H9 (cell line): ENCODE measurements at regions not wholly inside any gene's neighbourhood (a gene's known extent, or its start where the extent isn't known, plus 50 kb on each side); places are given as distances from the start of the nearest gene placed in this dataset.

Experiments used
- DNase-seq: peaks from one replicate; pipeline ENCODE4 v3.0.0-alpha.2; 2017
- H2AFZ ChIP-seq: one replicate; pipeline ENCODE4 v1.6.1; 2013; ENCODE audit warnings: mild to moderate bottlenecking, low read length, control low read depth, moderate library complexity
- H2AK5ac ChIP-seq: 2 replicates; pipeline ENCODE4 v1.6.1; 2013; ENCODE audit warnings: low read length, control low read depth, mixed read lengths; ENCODE audit not compliant: insufficient read length
- H2BK120ac ChIP-seq: one replicate; pipeline ENCODE4 v1.6.1; 2013; ENCODE audit warnings: low read depth, mild to moderate bottlenecking, low read length, control low read depth, inconsistent platforms; ENCODE audit not compliant: poor library complexity, severe bottlenecking
- H2BK12ac ChIP-seq: 2 replicates; pipeline ENCODE4 v1.6.1; 2013; ENCODE audit warnings: low read length, control low read depth, mixed read lengths, low read depth; ENCODE audit not compliant: insufficient read length
- H2BK15ac ChIP-seq: 2 replicates; pipeline ENCODE4 v1.6.1; 2013; ENCODE audit warnings: low read depth, low read length, control low read depth
- H2BK20ac ChIP-seq: one replicate; pipeline ENCODE4 v1.6.1; 2013; ENCODE audit warnings: low read depth, mild to moderate bottlenecking, low read length, control low read depth, inconsistent platforms; ENCODE audit not compliant: poor library complexity, severe bottlenecking
- H2BK5ac ChIP-seq: 2 replicates; pipeline ENCODE4 v1.6.1; 2013; ENCODE audit warnings: low read length, control low read depth, mixed read lengths; ENCODE audit not compliant: insufficient read length
- H3K14ac ChIP-seq: 2 replicates; pipeline ENCODE4 v1.6.1; 2013; ENCODE audit warnings: low read length, control low read depth; ENCODE audit not compliant: insufficient read depth
- H3K18ac ChIP-seq: 2 replicates; pipeline ENCODE4 v1.6.1; 2013; ENCODE audit warnings: low read depth, mild to moderate bottlenecking, mixed read lengths, low read length, control low read depth; ENCODE audit not compliant: insufficient read length
- H3K23ac ChIP-seq: 2 replicates; pipeline ENCODE4 v1.6.1; 2013; ENCODE audit warnings: low read length, control low read depth, mixed read lengths, low read depth; ENCODE audit not compliant: insufficient read length
- H3K23me2 ChIP-seq: 2 replicates; pipeline ENCODE4 v1.6.1; 2013; ENCODE audit warnings: low read depth, mild to moderate bottlenecking, mixed read lengths, low read length, control low read depth; ENCODE audit not compliant: insufficient read length, poor library complexity, severe bottlenecking
- H3K27ac ChIP-seq: 2 replicates; pipeline ENCODE4 v1.5.1; 2013; ENCODE audit warnings: low read length, control low read depth, mixed read lengths, low read depth; ENCODE audit not compliant: insufficient read length
- H3K27me3 ChIP-seq: 2 replicates; pipeline ENCODE4 v1.6.1; 2013; ENCODE audit warnings: low read length, control low read depth, inconsistent platforms; ENCODE audit not compliant: insufficient read depth
- H3K4ac ChIP-seq: 2 replicates; pipeline ENCODE4 v1.6.1; 2013; ENCODE audit warnings: low read depth, mild to moderate bottlenecking, control low read depth, inconsistent platforms, low read length, moderate library complexity
- H3K4me1 ChIP-seq: 2 replicates; pipeline ENCODE4 v1.6.1; 2013; ENCODE audit warnings: low read length, control low read depth, inconsistent platforms; ENCODE audit not compliant: insufficient read depth
- H3K4me2 ChIP-seq: 2 replicates; pipeline ENCODE4 v1.6.1; 2013; ENCODE audit warnings: low read length, control low read depth, mixed read lengths; ENCODE audit not compliant: insufficient read length, insufficient read depth
- H3K56ac ChIP-seq: 2 replicates; pipeline ENCODE4 v1.6.1; 2013; ENCODE audit warnings: low read depth, mild to moderate bottlenecking, mixed read lengths, low read length, control low read depth; ENCODE audit not compliant: insufficient read length
- H3K79me1 ChIP-seq: 2 replicates; pipeline ENCODE4 v1.6.1; 2013; ENCODE audit warnings: low read depth, mild to moderate bottlenecking, moderate library complexity, low read length, control low read depth, inconsistent platforms; ENCODE audit not compliant: insufficient read depth, poor library complexity, severe bottlenecking
- H3K79me2 ChIP-seq: 2 replicates; pipeline ENCODE4 v1.6.1; 2013; ENCODE audit warnings: low read length, control low read depth, inconsistent platforms; ENCODE audit not compliant: insufficient read depth
- H3K9ac ChIP-seq: 2 replicates; pipeline ENCODE4 v1.6.1; 2013; ENCODE audit warnings: low read length, control low read depth, mixed read lengths; ENCODE audit not compliant: insufficient read length; ENCODE audit errors: extremely low read depth
- H3K9me3 ChIP-seq: one replicate; pipeline ENCODE4 v1.6.1; 2013; ENCODE audit warnings: low read depth, low read length, inconsistent platforms; ENCODE audit not compliant: control insufficient read depth
- H3T11ph ChIP-seq: one replicate; pipeline ENCODE4 v1.6.1; 2013; ENCODE audit warnings: mild to moderate bottlenecking, low read length, control low read depth, inconsistent platforms
- H4K20me1 ChIP-seq: one replicate; pipeline ENCODE4 v1.6.1; 2013; ENCODE audit not compliant: control insufficient read depth, insufficient read length, insufficient read depth
- H4K5ac ChIP-seq: 2 replicates; pipeline ENCODE4 v1.6.1; 2013; ENCODE audit warnings: low read depth, mild to moderate bottlenecking, mixed read lengths, low read length, control low read depth; ENCODE audit not compliant: insufficient read length
- H4K8ac ChIP-seq: replicated peaks from 2 replicates; pipeline ENCODE4 v1.6.1; 2013; ENCODE audit warnings: low read length, control low read depth, mixed read lengths, low read depth; ENCODE audit not compliant: insufficient read length
- H4K91ac ChIP-seq: 2 replicates; pipeline ENCODE4 v1.6.1; 2013; ENCODE audit warnings: low read depth, mild to moderate bottlenecking, moderate library complexity, mixed read lengths, low read length, control low read depth; ENCODE audit not compliant: insufficient read length
- H3K27ac Mint-ChIP-seq, 3 experiments: 2 replicates in 2 of 3; 3 replicates in 1 of 3; pipeline ENCODE4 v1.8.0; 2020 to 2021; ENCODE audit warnings: mixed read lengths in 3 of 3, mild to moderate bottlenecking in 1 of 3, moderate library complexity in 1 of 3
- H3K27me3 Mint-ChIP-seq: 2 replicates; pipeline ENCODE4 v1.8.0; 2021; ENCODE audit warnings: low read depth, mild to moderate bottlenecking, moderate library complexity, mixed read lengths
- H3K36me3 Mint-ChIP-seq, 3 experiments: 2 replicates in 2 of 3; 3 replicates in 1 of 3; pipeline ENCODE4 v1.8.0; 2020 to 2021; ENCODE audit warnings: low read depth in 3 of 3, mixed read lengths in 3 of 3; ENCODE audit not compliant: insufficient read depth in 1 of 3
- H3K4me1 Mint-ChIP-seq, 2 experiments: 2 replicates each; pipeline ENCODE4 v1.8.0; 2020; ENCODE audit warnings: mixed read lengths in 2 of 2
- H3K4me3 Mint-ChIP-seq, 2 experiments: 2 replicates in 1 of 2; 3 replicates in 1 of 2; pipeline ENCODE4 v1.8.0; 2020 to 2021; ENCODE audit warnings: mild to moderate bottlenecking in 2 of 2, mixed read lengths in 2 of 2, moderate library complexity in 1 of 2
- H3K9me3 Mint-ChIP-seq, 2 experiments: 2 replicates in 1 of 2; 3 replicates in 1 of 2; pipeline ENCODE4 v1.8.0; 2020; ENCODE audit warnings: mild to moderate bottlenecking in 2 of 2, mixed read lengths in 2 of 2, moderate library complexity in 1 of 2
- WGBS: extraction: QIAGEN DNeasy Blood & Tissue Kit; methylation state at CpG from one replicate; pipeline ENCODE4 v1.1.7; 2013; ENCODE audit warnings: missing lambda C conversion rate, low lambda C conversion rate, mixed read lengths; ENCODE audit not compliant: insufficient read length; ENCODE audit errors: extremely low coverage; 5-methylcytosine and 5-hydroxymethylcytosine counted together
- TF ChIP-seq, protein P1 (sequence below): fragments of 200-600 bp; sonication (generic); conservative IDR thresholded peaks from 3 replicates; pipeline ENCODE4 v1.8.0; 2021; ENCODE audit warnings: antibody characterized with exemption, mild to moderate bottlenecking

DNA sequence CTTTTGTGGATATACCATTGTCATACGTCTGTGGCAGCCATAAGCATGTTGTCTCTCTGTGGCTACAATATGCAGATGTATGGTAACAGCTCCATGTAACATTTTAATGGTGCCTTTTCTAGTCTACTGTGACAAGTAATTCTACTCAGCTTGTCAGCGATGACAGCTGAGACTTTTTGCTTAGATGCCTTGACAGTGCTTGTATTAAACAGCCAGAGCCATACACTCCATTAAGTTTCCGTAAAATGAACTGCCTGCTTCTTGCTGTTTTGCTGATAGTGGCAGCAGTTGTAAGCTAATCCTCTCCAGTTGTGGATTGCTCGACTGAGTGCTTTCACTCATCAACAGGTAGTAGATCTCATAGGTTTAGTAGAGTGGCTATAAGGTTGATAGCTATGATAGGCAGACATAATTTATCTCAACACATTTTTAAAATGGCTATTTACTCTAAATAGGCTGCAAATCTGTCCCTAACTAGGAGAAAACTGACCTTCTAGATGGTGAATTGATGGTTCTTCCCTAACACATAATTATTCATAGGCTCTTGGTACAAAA is 260.2 kb upstream of the NAALADL2 start:
- Histone ChIP-seq H4K91ac (no peak overlapping the region), H2AK5ac (no peak overlapping the region), H2BK120ac (no peak overlapping the region), H3K27ac (no peak overlapping the region), H3K18ac (no peak overlapping the region), H4K5ac (no peak overlapping the region), H4K8ac (no peak overlapping the region), H2BK5ac (no peak overlapping the region), H3T11ph (no peak overlapping the region), H4K20me1 (no peaks in the 10 kb centered on the region), H3K27me3 (no peaks in the 10 kb centered on the region), H3K4me2 (no peak overlapping the region), H3K23me2 (no peaks in the 10 kb centered on the region), H2BK15ac (no peak overlapping the region), H2BK12ac (no peak overlapping the region), H3K14ac (no peak overlapping the region), H3K9me3 (no peaks in the 10 kb centered on the region), H3K23ac (no peak overlapping the region), H3K4me1 (no peaks in the 10 kb centered on the region), H3K79me1 (no peaks in the 10 kb centered on the region), H2BK20ac (no peak overlapping the region), H3K79me2 (no peaks in the 10 kb centered on the region), H2AFZ (no peak overlapping the region), H3K4ac (no peak overlapping the region), H3K56ac (no peak overlapping the region), H3K9ac (no peak overlapping the region)
- H3K36me3 Mint-ChIP-seq: peaks cover 3 to 14% (median 4%) of the 10 kb centered on the region in 3 experiments; a peak in 4 of 7 replicates
- peaks cover 12% of the 10 kb centered on the region in 2 experiments; a peak in 3 of 5 replicates for H3K9me3 Mint-ChIP-seq
- TF ChIP-seq, protein P1, sequence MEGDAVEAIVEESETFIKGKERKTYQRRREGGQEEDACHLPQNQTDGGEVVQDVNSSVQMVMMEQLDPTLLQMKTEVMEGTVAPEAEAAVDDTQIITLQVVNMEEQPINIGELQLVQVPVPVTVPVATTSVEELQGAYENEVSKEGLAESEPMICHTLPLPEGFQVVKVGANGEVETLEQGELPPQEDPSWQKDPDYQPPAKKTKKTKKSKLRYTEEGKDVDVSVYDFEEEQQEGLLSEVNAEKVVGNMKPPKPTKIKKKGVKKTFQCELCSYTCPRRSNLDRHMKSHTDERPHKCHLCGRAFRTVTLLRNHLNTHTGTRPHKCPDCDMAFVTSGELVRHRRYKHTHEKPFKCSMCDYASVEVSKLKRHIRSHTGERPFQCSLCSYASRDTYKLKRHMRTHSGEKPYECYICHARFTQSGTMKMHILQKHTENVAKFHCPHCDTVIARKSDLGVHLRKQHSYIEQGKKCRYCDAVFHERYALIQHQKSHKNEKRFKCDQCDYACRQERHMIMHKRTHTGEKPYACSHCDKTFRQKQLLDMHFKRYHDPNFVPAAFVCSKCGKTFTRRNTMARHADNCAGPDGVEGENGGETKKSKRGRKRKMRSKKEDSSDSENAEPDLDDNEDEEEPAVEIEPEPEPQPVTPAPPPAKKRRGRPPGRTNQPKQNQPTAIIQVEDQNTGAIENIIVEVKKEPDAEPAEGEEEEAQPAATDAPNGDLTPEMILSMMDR: no peak
- WGBS: no CpG with 5 or more reads among the region's 4 CpGs
- H3K4me1 Mint-ChIP-seq: no peaks in the 10 kb centered on the region
- no peak for DNase-seq
- no peak overlapping the region for H3K4me3 Mint-ChIP-seq
- no peak overlapping the region for H3K27ac Mint-ChIP-seq
- H3K27me3 Mint-ChIP-seq: no peaks in the 10 kb centered on the region
